CD14-positive monocyte (primary cell): ENCODE measurements at regions not wholly inside any gene's neighbourhood (a gene's known extent, or its start where the extent isn't known, plus 50 kb on each side); places are given as distances from the start of the nearest gene placed in this dataset.

ENCODE experiments used
- DNase-seq, 3 donors: peaks; one replicate each; pipeline ENCODE4 v3.0.0-alpha.2; 2011 to 2022
- H2AFZ ChIP-seq: 2 replicates; pipeline ENCODE4 v1.6.0; 2012; ENCODE audit warnings: mild to moderate bottlenecking, low read depth, low read length, inconsistent platforms; ENCODE audit not compliant: insufficient read depth, poor library complexity, severe bottlenecking
- H3K27ac ChIP-seq, 2 donors: 1 replicate in 1 of 2; 2 replicates in 1 of 2; pipeline ENCODE4 v1.5.1; 2012 to 2013; ENCODE audit warnings: low read length in 2 of 2, control low read depth in 1 of 2, inconsistent platforms in 1 of 2, low read depth in 1 of 2, mild to moderate bottlenecking in 1 of 2
- H3K27me3 ChIP-seq, 2 donors: one replicate each; pipeline versions ENCODE4 v1.6.0 to v1.6.1; 2011 to 2013; ENCODE audit warnings: low read length in 2 of 2; ENCODE audit not compliant: control insufficient read depth in 2 of 2, insufficient read depth in 2 of 2
- H3K36me3 ChIP-seq, 2 donors: replicated peaks in 1 of 2; 1 replicate in 1 of 2; 2 replicates in 1 of 2; pipeline versions ENCODE4 v1.5.1 to v1.6.1; 2012 to 2013; ENCODE audit warnings: low read length in 2 of 2, control low read depth in 1 of 2, inconsistent platforms in 1 of 2, mild to moderate bottlenecking in 1 of 2; ENCODE audit not compliant: insufficient read depth in 2 of 2, control insufficient read depth in 1 of 2
- H3K4me1 ChIP-seq, 2 donors: 1 replicate in 1 of 2; 2 replicates in 1 of 2; pipeline versions ENCODE4 v1.5.1 to v1.6.1; 2012 to 2013; ENCODE audit warnings: low read length in 2 of 2, control low read depth in 1 of 2, inconsistent platforms in 1 of 2, mild to moderate bottlenecking in 1 of 2, moderate library complexity in 1 of 2; ENCODE audit not compliant: insufficient read depth in 2 of 2, control insufficient read depth in 1 of 2
- H3K4me2 ChIP-seq: replicated peaks from 2 replicates; pipeline ENCODE3; 2012; ENCODE audit warnings: low read length, moderate library complexity, mild to moderate bottlenecking; ENCODE audit not compliant: poor library complexity, severe bottlenecking; ENCODE audit errors: extremely low read depth
- H3K4me3 ChIP-seq, 3 experiments: fragments of 200-600 bp in 1 of 3; sonication (generic) in 1 of 3; replicated peaks in 1 of 3; 1 replicate in 2 of 3; 2 replicates in 1 of 3; pipeline ENCODE4 v1.5.1; 2011 to 2013; ENCODE audit warnings: low read length in 3 of 3, mild to moderate bottlenecking in 3 of 3, control low read depth in 2 of 3, low read depth in 2 of 3, inconsistent platforms in 1 of 3, moderate library complexity in 1 of 3
- H3K79me2 ChIP-seq: 2 replicates; pipeline ENCODE4 v1.6.0; 2012; ENCODE audit warnings: mild to moderate bottlenecking, control low read depth, inconsistent platforms, low read length, moderate library complexity; ENCODE audit not compliant: insufficient read depth
- H3K9ac ChIP-seq: 2 replicates; pipeline ENCODE4 v1.6.0; 2017; ENCODE audit warnings: low read length, mild to moderate bottlenecking; ENCODE audit not compliant: insufficient read depth, poor library complexity, severe bottlenecking
- H3K9me3 ChIP-seq, 2 donors: replicated peaks in 1 of 2; 1 replicate in 1 of 2; 2 replicates in 1 of 2; pipeline versions ENCODE4 v1.5.1 to v1.6.1; 2012 to 2013; ENCODE audit warnings: low read length in 2 of 2, control low read depth in 1 of 2; ENCODE audit not compliant: control insufficient read depth in 1 of 2, insufficient read depth in 1 of 2
- H4K20me1 ChIP-seq: 2 replicates; pipeline ENCODE4 v1.6.0; 2012; ENCODE audit warnings: mild to moderate bottlenecking, low read length, control low read depth, moderate library complexity; ENCODE audit not compliant: insufficient read depth
- H3K27ac Mint-ChIP-seq, 7 donors: one replicate each; pipeline ENCODE4 v1.8.0; 2020; ENCODE audit warnings: mild to moderate bottlenecking in 7 of 7, mixed read lengths in 7 of 7, moderate library complexity in 6 of 7, inconsistent platforms in 2 of 7
- H3K27me3 Mint-ChIP-seq, 3 donors: one replicate each; pipeline ENCODE4 v1.8.0; 2021 to 2022; ENCODE audit warnings: low read depth in 3 of 3, mild to moderate bottlenecking in 3 of 3, mixed read lengths in 3 of 3, moderate library complexity in 3 of 3, inconsistent platforms in 1 of 3
- H3K36me3 Mint-ChIP-seq, 2 donors: one replicate each; pipeline ENCODE4 v1.8.0; 2020; ENCODE audit warnings: mixed read lengths in 2 of 2, inconsistent platforms in 1 of 2, mild to moderate bottlenecking in 1 of 2
- H3K4me1 Mint-ChIP-seq: one replicate; pipeline ENCODE4 v1.8.0; 2020; ENCODE audit warnings: mild to moderate bottlenecking, mixed read lengths
- H3K4me3 Mint-ChIP-seq, 2 donors: one replicate each; pipeline ENCODE4 v1.8.0; 2020; ENCODE audit warnings: mild to moderate bottlenecking in 2 of 2, mixed read lengths in 2 of 2, moderate library complexity in 1 of 2
- H3K9me3 Mint-ChIP-seq, 7 donors: one replicate each; pipeline ENCODE4 v1.8.0; 2020 to 2022; ENCODE audit warnings: mixed read lengths in 7 of 7, mild to moderate bottlenecking in 6 of 7, moderate library complexity in 6 of 7, inconsistent platforms in 2 of 7
- CTCF ChIP-seq: fragments of 200-600 bp; IDR thresholded peaks from one replicate; pipeline ENCODE4 v1.8.0; 2022; ENCODE audit warnings: antibody characterized with exemption, mild to moderate bottlenecking
- WGBS: methylation state at CpG from one replicate; pipeline ENCODE4 v1.1.5; 2013; ENCODE audit warnings: missing lambda C conversion rate; ENCODE audit not compliant: insufficient coverage; 5-methylcytosine and 5-hydroxymethylcytosine counted together
- intact Hi-C, 2 donors: fragments of 100-400 bp; cut with micrococcal nuclease; formaldehyde crosslinking; loops; one replicate each; pipeline versions ENCODE4 v1.15.0 to v1.15.1; 2023

- peaks cover 0 to 7% (median 3%) of the 10 kb centered on the region in 7 donors for H3K9me3 Mint-ChIP-seq
- Histone ChIP-seq H3K4me2 (no peak overlapping the region), H3K9ac (no peak overlapping the region), H3K4me3 (no peak overlapping the region), H3K27me3 (no peaks in the 10 kb centered on the region), H2AFZ (no peak overlapping the region), H3K79me2 (no peaks in the 10 kb centered on the region), H4K20me1 (no peaks in the 10 kb centered on the region), H3K36me3 (no peaks in the 10 kb centered on the region), H3K27ac (no peak overlapping the region), H3K4me1 (no peaks in the 10 kb centered on the region), H3K9me3 (peaks cover 0 to 2% of the 10 kb centered on the region in 2 donors)
- H3K4me1 Mint-ChIP-seq: no peaks in the 10 kb centered on the region
- no peaks in the 10 kb centered on the region for H3K36me3 Mint-ChIP-seq
- TF ChIP-seq CTCF: no peak
- DNase-seq: no peak
- H3K27me3 Mint-ChIP-seq: peaks cover 1 to 6% (median 2%) of the 10 kb centered on the region in 3 donors
- no peak overlapping the region for H3K4me3 Mint-ChIP-seq
- H3K27ac Mint-ChIP-seq: no peak overlapping the region
- 75% methylated on average over 4 of the region's 9 CpGs for WGBS
- intact Hi-C loops: no loop called here
Measured at GRCh38 chr10:130474591-130474990, 338.4 kb downstream of the GLRX3 start.

GRCh38 chr10:130477360-130477759 lies 341.2 kb downstream of the GLRX3 start:
- H3K4me1 ChIP-seq: no peaks in the 10 kb centered on the region
- no peak overlapping the region for H3K4me3 ChIP-seq
- DNase-seq: no peak
- no peak for TF ChIP-seq CTCF
- H3K79me2 ChIP-seq: no peaks in the 10 kb centered on the region
- peaks cover 0 to 2% of the 10 kb centered on the region in 2 donors for H3K9me3 ChIP-seq
- Mint-ChIP-seq H3K4me1 (no peaks in the 10 kb centered on the region), H3K27me3 (peaks cover 1 to 6% (median 2%) of the 10 kb centered on the region in 3 donors), H3K4me3 (no peak overlapping the region), H3K36me3 (no peaks in the 10 kb centered on the region), H3K27ac (no peak overlapping the region), H3K9me3 (peaks cover 0 to 4% (median 2%) of the 10 kb centered on the region in 7 donors)
- H3K27ac ChIP-seq: no peak overlapping the region
- WGBS: no CpG with 5 or more reads among the region's 5 CpGs
- intact Hi-C loops: no loop called here
- no peaks in the 10 kb centered on the region for H3K36me3 ChIP-seq
- no peak overlapping the region for H3K9ac ChIP-seq
- no peaks in the 10 kb centered on the region for H4K20me1 ChIP-seq
- H3K4me2 ChIP-seq: no peak overlapping the region
- no peak overlapping the region for H2AFZ ChIP-seq
- H3K27me3 ChIP-seq: no peaks in the 10 kb centered on the region
